Hypothalamus (tissue), 51 donors: ENCODE measurements at regions not wholly inside any gene's neighbourhood (a gene's known extent, or its start where the extent isn't known, plus 50 kb on each side); places are given as distances from the start of the nearest gene placed in this dataset.
"Not testable (repeated sequence)": the region's sequence is repeated elsewhere in the genome, so short reads cannot be mapped to it uniquely, and the experiment has no call there.

ENCODE experiments used
- DNase-seq, 51 donors: peaks; one replicate each; lab custom pipeline; 2025; lab: John Stamatoyannopoulos, UW

DNA sequence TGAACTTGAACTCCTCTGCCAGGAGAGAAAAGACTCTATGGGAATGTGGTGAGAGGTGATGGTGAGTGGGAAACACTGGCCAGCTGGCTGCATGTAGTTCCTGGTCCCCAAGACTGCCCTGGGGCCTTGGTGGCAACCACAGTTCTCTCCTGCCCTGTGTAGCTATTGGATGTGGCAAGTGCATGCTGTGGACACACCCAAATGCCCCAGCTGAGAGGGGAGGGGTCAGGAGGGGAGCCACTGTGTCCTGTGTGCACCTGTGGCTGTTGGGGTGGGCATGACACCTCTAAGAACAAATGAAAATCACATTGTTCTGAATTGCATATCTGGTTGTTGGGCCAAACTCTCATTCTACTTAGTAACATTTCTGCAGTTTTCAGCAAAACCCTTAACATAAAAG is 409.6 kb downstream of the NSUN3 start:
- no peak for DNase-seq

DNA sequence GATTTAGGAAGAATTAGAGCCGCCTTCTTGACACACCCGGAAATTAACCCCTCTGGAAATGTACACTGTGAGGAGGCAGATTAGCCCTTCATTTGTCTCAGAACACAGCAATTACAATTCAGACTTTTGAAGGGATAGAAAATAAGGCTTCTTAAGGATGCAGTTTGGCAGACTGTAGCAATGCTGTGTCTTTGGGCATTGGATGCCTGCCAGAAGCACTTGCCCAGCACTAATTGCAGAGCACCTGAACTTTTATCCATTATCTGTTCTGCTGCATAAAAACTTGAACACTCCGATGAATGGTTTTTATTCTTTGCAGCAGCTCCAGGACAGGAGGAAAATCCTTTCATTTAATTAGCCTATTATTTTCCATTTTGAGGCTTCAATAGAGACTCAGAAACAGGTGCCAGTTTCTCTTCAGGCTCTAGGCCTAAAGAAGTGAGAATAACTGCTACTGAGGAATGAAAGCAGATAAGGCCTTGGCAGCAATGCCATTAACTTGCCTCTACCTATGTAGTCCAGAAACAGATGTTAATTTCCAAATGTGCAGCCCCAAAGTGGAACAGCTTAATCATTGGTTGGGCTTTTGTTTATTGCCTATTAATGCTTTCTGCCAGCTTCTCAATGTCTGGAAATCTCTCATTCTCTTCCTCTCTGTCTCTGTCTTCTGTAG is 418.5 kb downstream of the NSUN3 start:
- DNase-seq: peak in 3 of 51 donors; percentile 2 to 5 (median 2)

DNA sequence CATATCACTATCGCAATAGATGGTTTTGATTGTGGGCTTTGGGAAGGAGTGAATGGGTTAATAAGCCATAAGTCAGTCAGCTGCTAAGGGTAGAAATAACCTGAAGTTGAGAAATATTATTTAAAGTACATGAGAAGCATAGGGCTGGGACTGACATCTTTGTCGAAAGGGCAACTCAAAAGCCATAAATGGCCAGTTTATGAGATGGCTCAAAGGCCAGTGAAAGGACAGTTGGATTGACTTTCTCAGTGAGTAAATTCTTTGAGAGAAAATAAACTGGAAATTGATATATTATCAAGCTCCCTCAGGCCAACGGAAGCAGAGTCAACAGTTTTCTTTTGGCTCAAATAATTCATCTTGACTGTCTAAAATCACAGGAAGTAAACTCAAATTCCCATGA is 419.8 kb downstream of the NSUN3 start:
- no peak for DNase-seq

DNA sequence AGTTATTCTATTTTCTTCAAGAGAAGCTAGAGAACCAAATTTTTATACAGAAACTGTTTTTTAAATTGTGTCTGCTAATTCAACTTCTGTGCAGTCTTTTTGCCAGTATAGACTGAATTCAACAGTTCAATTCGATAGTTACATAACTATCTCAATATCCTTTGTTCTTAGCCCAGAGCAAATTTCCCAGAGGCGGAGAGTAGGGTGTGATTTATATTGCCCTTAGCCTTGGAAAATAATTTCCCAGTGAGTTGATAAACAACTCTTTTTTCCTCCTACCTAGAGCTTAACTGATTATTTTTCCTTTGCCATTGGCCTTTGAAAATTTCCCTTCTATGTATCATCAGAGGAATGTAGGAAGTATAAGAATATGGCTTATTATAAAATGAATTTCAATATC is 420.5 kb downstream of the NSUN3 start:
- no peak for DNase-seq

DNA sequence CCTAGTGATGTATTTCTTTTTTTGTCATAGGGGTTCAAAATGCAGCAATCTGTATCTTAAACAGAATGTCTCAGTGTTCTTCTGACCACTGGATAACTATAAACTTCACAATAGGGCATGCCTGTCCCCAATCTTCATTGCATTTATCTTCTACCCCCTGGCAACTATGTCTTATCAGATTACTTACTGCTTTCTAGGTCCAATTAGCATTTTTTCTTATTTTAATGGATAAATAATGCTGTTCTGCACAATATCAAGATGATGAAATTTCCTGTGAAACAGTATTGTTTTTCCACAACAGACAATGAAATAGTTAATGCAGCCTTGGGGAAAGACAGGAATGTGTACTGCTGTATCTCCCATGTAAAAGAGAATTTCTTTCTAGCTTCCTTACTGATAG is 432.1 kb downstream of the NSUN3 start:
- no peak for DNase-seq

DNA sequence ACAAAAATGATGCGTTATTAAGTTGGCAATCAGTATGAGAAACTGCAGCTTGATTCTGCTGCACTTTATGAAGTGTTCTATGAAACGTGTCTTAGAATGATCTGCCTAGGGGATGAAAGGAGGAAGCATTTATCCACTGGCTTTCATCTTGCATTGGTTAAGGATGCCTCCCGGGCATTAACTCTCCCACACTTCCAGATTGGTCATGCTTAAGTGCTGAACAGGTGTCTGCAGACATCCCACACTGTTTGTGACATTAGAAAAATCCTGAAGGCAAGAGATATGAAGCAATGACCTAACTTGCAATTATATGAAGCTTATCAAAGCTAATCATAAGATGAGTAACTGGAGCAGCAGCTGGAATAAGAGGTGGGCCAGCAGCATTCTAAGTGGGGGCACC is 437.3 kb downstream of the NSUN3 start:
- no peak for DNase-seq

DNA sequence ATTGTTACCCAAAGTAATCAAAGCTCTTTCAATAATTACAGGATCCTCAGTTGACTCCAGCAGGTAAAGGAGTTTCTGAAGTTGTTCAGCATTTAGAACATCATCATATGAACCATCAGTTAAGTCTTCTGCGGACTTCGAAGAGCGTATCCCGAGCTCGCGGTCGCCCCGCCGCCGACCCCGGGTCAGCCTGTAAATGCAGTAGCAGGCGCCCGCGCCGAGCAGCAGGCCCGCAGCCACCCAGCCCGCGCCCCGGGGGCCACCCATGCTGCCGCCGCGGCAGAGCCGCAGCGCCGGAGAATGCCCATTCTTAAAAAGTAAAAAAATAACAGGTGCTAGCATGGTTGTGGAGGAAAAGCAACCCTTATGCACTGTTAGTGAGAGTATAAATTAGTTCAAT is 444.5 kb downstream of the NSUN3 start:
- not testable (repeated sequence) for DNase-seq

DNA sequence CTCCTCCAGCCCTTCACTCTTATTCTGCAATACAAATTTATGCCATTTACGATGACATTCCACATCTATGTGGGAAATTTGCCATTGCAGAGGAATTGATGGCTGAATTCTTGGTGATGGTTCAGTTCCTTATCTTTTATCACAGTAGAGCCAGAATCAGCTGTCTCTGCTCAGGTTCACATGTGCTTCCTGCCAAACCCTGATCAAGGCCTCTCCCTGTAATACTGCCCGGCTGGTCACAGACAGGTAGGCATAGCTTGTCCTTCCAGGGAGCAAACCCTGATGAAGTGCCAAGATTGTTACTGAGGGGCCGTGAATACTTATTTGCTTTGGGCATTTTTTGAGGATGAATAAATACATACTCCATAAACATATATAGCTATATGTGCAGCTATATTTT is 450.0 kb downstream of the NSUN3 start:
- DNase-seq: no peak

DNA sequence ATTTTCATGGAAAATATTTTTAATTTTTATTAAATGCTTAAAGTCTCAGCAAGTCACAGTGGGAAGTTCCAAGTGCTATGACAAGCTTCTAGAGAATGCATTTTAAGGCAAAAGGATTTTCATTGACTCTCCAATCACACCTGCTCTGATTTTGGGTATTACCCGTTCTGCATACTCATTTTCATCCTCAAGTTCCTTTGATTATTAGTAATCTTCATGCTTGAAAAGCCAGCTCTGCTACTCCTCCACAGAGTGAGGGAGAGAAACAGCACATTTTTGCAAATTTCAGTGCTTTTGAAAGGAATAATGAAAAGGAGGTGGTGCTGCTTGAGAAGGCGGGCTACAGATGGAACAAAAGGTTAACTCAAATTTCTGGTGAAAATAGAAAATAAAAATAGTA is 450.7 kb downstream of the NSUN3 start:
- peak in 1 of 51 donors; percentile 51 for DNase-seq

DNA sequence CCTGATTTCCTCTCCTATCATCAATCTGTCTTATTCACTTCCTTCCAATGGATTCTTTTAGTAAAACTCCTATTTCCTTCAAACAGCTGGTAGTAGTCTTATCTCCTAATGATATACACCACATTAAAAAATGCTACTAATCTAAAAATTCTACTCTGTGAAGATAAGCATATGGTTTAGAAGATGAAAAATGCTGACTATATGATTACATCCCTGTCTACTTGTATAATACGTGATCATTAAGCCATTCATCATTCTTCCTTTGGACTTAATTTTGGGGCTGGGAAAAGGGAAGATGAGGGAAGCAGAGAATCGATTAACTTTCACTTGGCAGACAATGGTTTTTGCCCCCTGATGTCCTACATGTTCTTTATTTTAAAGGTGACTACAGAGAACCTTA is 453.1 kb downstream of the NSUN3 start:
- DNase-seq: no peak

DNA sequence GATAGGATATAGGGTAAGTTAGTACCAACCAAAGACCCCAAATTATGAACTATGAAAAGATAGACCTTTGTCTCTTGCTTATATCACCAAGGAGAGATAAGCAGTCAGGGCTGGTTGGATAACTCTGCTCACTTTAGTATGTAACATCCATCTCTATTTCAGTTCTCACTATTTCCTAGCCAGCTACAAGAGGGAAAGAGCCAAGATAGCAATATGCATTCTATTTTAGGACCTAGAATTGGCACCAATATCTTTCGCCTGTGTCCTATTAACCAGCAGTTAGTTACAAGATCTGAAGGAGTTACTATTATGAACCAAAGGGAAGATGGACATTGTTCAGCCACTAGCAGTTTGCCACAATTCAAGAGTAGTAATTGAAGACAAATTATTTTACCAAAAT is 457.5 kb downstream of the NSUN3 start:
- DNase-seq: no peak

DNA sequence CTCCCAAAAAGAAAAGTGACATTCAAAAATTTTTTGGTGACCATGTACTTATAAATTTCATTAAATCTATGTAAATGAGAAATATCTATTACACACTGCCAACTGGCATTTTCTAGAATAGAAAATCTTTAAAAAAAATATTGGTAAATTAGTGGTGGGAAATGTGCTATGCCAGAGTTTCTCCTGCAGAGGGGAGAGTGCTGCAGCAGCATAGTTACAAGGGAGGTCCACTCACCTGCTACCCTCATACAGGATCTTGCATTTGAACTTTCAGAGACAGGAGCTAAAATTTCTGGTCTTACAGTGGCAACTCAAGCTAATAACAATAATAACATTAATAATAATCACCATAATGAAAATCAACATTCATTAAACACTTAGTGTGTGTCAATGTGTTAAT is 459.6 kb downstream of the NSUN3 start:
- no peak for DNase-seq

DNA sequence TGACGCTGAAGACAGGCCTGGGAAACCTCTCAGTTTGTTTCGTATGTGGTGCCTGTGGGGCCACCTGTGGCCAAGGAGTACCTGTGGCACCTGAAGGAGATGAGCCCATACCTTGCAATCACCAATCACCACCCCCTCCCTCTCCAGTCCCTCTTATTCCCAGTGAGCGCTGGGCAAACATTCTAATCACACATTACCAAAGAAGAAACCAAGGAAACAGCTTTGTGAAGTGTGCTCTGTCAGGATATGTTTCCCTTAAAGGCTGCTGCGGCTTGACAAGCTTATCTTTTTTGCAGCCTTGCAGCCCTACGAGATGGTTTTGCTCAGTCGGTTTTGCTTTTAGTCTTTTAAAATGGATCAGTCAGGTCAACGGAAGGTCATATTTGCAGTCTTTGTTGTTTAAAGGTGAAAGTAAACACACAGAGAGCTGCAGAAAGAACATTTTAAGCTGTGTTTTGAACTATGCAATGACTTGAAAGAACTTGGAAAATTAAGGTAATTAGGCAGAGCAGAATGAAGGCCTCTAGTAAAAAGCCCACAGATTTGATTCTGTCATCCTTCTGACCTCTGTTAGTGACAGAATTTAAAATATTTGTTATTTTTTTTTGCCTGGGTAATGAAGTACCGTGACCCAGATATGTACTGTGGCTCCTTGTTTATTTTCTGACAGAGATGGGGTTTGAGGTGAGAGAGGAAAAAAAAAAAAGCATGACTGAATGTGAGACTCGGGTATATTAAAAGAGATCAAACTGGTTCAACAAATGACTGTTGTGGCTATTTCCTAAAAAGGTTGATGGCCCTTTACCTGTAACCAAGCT is 461.4 kb downstream of the NSUN3 start:
- DNase-seq: no peak

DNA sequence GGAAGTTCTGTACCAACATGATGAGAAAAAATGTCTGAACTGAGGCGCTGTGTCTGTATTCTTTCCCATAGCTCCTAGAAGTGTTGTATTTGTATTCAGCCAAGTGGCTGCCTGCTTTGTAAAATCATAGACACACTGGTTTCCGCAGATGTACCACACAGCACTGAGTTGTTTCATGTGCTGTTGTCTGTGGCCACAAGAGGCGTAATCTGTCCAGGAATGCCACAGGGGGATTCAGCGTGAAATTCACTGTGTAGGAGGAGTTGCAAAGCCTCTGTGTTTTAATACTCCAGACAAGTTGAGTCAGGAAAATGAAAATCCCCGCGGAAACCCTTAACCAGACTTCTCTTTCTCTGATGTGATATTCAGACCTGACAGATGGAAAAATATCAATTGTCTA is 462.2 kb downstream of the NSUN3 start:
- DNase-seq: peak in 13 of 51 donors; percentile 1 to 24 (median 4)

DNA sequence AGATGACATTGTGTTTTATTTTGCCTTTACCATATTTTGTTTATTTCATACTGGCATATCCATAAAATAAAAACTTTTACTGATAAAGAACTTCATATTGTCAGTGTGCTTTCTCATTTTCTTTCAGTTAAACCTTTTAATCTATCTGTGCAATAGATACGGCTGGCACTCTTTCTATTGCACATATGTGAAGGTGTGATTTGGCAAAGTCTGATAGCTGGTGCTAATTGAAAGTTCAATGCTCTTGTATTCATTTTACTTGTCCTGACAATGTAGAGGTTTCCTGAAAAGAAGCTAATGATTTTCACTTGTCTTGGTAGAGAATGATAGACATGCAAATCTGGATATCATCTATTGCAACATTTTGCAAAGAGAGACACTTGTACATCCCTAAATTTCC is 467.0 kb downstream of the NSUN3 start:
- no peak for DNase-seq

DNA sequence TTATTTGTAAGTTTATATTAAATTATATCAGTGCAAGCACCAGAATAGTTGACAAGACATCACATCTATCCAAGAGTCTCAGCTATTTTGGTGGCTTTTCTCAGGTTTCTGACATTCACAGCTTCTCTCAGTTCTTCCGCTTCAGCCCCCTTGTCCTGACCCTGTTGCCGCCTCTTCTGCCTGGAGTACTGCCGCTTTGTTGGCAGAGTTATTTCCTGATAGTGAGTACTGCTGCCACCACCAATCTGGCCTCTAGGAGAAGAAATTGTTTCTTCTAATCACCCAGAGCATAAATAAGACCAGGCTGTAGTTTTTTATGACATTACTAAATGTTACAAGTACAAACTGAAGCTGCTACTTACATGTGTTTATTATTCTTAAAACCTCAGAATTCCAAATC is 470.1 kb downstream of the NSUN3 start:
- DNase-seq: no peak

DNA sequence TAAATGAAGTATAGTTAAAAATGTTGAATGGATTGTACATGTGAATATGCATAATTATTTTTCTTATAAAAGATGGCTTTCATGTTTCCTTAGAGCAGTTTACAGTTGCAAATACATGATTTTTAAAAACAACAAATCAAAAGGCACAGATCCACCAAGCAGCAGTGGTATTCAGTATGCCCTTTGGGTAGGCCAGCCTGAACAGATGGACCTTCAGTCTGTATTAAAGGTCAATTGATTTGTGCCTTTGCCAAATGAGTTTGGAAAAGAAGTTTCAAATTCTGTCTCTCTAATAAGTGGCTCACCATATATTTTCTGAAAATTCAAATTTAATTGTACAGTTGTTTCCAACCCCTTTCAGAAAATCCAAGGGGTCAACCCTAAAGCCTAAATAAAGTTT is 477.1 kb downstream of the NSUN3 start:
- DNase-seq: no peak

DNA sequence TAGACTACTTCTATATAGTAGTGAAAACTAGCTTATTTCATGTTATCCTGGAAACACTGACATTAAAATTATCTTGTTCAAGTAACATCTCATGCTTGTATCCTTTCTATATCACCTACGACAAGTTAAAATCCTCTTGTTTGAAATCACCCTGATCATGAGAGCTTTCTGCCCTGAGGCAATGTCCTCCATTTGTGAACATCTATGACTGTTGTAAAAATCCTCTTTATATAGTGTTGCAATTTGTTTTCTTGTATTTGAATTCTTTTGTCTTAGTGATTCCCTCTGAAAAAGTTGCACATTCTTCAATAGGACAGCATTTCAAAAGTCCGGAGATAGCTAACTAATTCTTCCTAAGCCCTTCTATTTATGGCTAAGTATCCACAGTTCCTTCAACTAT is 480.3 kb downstream of the NSUN3 start:
- no peak for DNase-seq

DNA sequence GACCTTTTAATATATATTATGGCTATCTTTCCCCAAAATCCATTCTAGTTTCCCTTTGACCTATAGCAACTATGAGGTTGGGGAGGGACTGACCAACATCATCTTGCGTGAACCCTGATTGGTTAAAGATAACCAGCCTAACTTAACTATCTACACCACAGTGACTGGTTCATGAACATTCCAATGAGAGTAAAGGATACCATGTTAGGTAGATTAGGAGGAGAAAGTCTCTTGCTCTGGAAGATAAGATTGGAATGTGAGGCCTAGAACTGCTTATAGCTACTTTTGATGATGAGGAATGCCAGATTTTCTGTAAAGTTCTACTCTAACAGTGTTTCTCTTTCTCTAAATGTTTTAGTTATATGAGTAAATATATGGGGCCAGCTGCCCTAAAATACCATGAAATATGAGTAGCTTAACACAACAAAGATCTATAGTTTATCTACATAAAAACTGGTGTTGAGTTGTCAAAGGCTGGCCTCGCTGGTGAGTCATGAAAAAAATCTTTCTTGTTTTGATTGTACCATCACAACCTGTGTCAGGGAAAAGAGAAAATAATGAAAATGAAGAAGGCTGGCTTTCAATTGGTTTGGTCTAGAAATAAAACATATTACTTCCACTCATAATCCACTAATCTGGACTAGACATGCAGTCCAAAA is 481.4 kb downstream of the NSUN3 start:
- DNase-seq: no peak

DNA sequence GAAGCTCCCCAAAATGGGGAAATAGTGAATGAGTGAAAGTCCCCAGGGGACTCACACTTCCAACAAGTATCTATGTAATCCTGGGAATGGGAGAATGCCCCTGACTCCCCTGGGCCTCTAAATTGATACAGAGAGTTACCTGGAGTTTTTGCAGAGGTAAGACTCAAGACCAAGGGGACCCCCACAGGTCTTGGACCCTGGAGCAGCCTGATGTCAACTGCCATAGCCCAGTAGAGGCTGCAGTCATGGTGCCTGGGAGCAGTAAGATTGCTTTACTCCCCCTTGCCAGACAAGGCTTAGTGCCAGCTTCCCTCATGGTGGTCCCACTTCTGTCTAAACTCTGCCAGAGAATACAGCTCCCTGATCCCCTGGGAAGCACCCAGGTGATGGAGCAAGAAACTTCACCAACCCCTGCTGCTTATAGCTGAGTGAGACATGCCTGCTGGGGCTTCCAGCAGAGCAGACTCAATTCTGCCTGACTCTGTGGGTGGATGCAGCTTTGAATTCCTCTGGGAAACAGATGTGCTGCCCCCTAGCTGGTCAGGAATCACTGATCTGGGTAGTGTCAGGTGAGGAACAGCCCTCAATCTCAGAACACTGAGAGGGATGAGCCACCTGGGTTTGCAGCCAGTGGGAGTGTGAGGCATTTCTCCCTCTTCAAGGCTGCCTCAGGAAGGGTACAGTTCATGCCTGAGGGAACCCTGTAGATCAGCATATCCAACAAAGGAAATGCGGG is 485.9 kb downstream of the NSUN3 start:
- DNase-seq: no peak

DNA sequence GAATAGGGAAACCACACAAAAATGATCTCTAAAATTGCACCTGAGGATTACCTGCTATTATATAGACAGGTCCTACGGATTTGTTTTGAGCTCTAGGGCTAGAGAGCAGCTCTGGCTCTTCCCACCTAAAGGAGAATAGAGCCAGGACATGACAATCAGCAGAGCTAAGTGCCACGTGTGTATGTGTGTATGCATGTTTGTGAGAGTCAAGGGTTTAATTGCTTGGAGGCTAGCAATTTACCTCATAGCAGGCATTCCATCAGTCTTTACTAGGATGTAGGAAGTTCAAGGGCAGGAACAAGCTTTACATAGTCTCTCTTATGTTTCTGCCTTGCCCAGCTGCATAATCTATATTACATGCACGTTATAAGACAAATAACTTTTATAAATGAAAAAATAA is 498.2 kb downstream of the NSUN3 start:
- no peak for DNase-seq
